Keratinocyte (primary cell): ENCODE measurements at regions not wholly inside any gene's neighbourhood (a gene's known extent, or its start where the extent isn't known, plus 50 kb on each side); places are given as distances from the start of the nearest gene placed in this dataset.

Experiments
- DNase-seq: peaks from one replicate; pipeline ENCODE4 v3.0.0-alpha.2; 2011; ENCODE audit warnings: low read depth, missing footprints, low spot score
- FAIRE-seq: peaks from 2 replicates; lab custom pipeline; 2011; peaks lifted over from hg19 to GRCh38; lab: Jason Lieb, UNC
- H2AFZ ChIP-seq: 2 replicates; pipeline ENCODE4 v1.6.0; 2012; ENCODE audit warnings: low read length, control low read depth, inconsistent platforms; ENCODE audit not compliant: control insufficient read depth
- H3K27ac ChIP-seq: 2 replicates; pipeline ENCODE4 v1.5.1; 2011; ENCODE audit warnings: low read length; ENCODE audit not compliant: control insufficient read depth, insufficient read depth
- H3K27me3 ChIP-seq: 3 replicates; pipeline ENCODE4 v1.6.0; 2011; ENCODE audit warnings: low read length; ENCODE audit not compliant: control insufficient read depth, insufficient read depth; ENCODE audit errors: extremely low read depth
- H3K36me3 ChIP-seq, 2 experiments: 2 replicates in 1 of 2; 3 replicates in 1 of 2; pipeline ENCODE4 v1.5.1; 2011; ENCODE audit warnings: low read length in 2 of 2, mild to moderate bottlenecking in 1 of 2; ENCODE audit not compliant: control insufficient read depth in 2 of 2, insufficient read depth in 2 of 2; ENCODE audit errors: extremely low read depth in 1 of 2
- H3K4me1 ChIP-seq: 3 replicates; pipeline ENCODE4 v1.5.1; 2011; ENCODE audit warnings: low read length; ENCODE audit not compliant: control insufficient read depth, insufficient read depth; ENCODE audit errors: extremely low read depth
- H3K4me2 ChIP-seq: 3 replicates; pipeline ENCODE4 v1.6.0; 2011; ENCODE audit warnings: low read depth, low read length; ENCODE audit not compliant: control insufficient read depth, insufficient read depth; ENCODE audit errors: extremely low read depth
- H3K4me3 ChIP-seq, 3 experiments: fragments of 200-600 bp in 1 of 3; sonication (generic) in 1 of 3; 2 replicates in 2 of 3; 3 replicates in 1 of 3; pipeline ENCODE4 v1.5.1; 2011 to 2016; ENCODE audit warnings: low read length in 3 of 3, mild to moderate bottlenecking in 3 of 3, control low read depth in 2 of 3, inconsistent platforms in 1 of 3, low read depth in 1 of 3, mixed read lengths in 1 of 3, mixed run types in 1 of 3, moderate library complexity in 1 of 3; ENCODE audit not compliant: control insufficient read depth in 2 of 3, insufficient read depth in 2 of 3; ENCODE audit errors: extremely low read depth in 1 of 3
- H3K79me2 ChIP-seq: 2 replicates; pipeline ENCODE4 v1.6.0; 2012; ENCODE audit warnings: low read length; ENCODE audit not compliant: control insufficient read depth, insufficient read depth
- H3K9ac ChIP-seq: 3 replicates; pipeline ENCODE4 v1.6.0; 2011; ENCODE audit warnings: low read length; ENCODE audit not compliant: control insufficient read depth, insufficient read depth; ENCODE audit errors: extremely low read depth
- H3K9me1 ChIP-seq: 3 replicates; pipeline ENCODE4 v1.6.0; 2011; ENCODE audit warnings: low read length; ENCODE audit not compliant: control insufficient read depth, insufficient read depth; ENCODE audit errors: extremely low read depth
- H3K9me3 ChIP-seq: 2 replicates; pipeline ENCODE4 v1.5.1; 2012; ENCODE audit warnings: low read depth, low read length; ENCODE audit not compliant: control insufficient read depth
- H4K20me1 ChIP-seq: 3 replicates; pipeline ENCODE4 v1.6.0; 2011; ENCODE audit warnings: low read length; ENCODE audit not compliant: control insufficient read depth, insufficient read depth; ENCODE audit errors: extremely low read depth
- EZH2 ChIP-seq: IDR thresholded peaks from one replicate; pipeline ENCODE4 v1.6.1; 2012; ENCODE audit warnings: inconsistent platforms, mild to moderate bottlenecking, low read length, moderate library complexity
- dilution Hi-C: fragments of 300-500 bp; cut with MboI; formaldehyde crosslinking; loops from one replicate; pipeline ENCODE4 v1.7.0; 2020; ENCODE audit warnings: low sequenced_read_pairs; ENCODE audit not compliant: extremely low pct_ligation_motif_present
- TF ChIP-seq, protein P1 (sequence below), 3 experiments: IDR thresholded peaks in 1 of 3; conservative IDR thresholded peaks in 1 of 3; optimal IDR thresholded peaks in 1 of 3; 2 replicates in 2 of 3; 3 replicates in 1 of 3; pipeline versions ENCODE3 to v1.5.1; 2011; ENCODE audit warnings: low read length in 3 of 3, mild to moderate bottlenecking in 3 of 3, moderate library complexity in 2 of 3, control low read depth in 1 of 3, inconsistent platforms in 1 of 3; ENCODE audit not compliant: insufficient read depth in 2 of 3; ENCODE audit errors: extremely low read depth in 1 of 3

DNA sequence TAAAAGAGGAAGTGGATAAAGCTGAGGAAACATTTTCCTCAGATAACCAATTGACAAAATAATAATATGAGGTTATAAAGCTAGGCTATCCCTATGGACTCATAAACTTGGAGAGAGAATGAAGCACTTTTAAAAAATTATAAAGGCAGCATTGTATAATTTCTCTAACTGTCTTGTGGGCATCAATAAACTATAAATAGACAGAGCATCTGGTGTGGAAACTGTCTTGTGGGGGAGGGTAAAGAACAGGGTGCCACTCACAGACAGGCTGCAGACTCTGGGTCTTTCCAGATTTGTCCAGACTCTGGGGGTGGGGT, 333.5 kb downstream of the BUD13 start:
- no peak for FAIRE-seq
- H3K9ac ChIP-seq = no peak overlapping the region
- no peak overlapping the region for H3K4me2 ChIP-seq
- H3K36me3 ChIP-seq = no peaks in the 10 kb centered on the region
- no peak for TF ChIP-seq EZH2
- TF ChIP-seq, protein P1, sequence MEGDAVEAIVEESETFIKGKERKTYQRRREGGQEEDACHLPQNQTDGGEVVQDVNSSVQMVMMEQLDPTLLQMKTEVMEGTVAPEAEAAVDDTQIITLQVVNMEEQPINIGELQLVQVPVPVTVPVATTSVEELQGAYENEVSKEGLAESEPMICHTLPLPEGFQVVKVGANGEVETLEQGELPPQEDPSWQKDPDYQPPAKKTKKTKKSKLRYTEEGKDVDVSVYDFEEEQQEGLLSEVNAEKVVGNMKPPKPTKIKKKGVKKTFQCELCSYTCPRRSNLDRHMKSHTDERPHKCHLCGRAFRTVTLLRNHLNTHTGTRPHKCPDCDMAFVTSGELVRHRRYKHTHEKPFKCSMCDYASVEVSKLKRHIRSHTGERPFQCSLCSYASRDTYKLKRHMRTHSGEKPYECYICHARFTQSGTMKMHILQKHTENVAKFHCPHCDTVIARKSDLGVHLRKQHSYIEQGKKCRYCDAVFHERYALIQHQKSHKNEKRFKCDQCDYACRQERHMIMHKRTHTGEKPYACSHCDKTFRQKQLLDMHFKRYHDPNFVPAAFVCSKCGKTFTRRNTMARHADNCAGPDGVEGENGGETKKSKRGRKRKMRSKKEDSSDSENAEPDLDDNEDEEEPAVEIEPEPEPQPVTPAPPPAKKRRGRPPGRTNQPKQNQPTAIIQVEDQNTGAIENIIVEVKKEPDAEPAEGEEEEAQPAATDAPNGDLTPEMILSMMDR (optimal IDR thresholded peaks at IDR 0.05 in 1 of 3, IDR thresholded peaks at IDR 0.05 in 1 of 3, conservative IDR thresholded peaks at IDR 0.05 in 1 of 3; ENCODE audit: extremely low read depth in 1 of 3, insufficient read depth in 2 of 3, low read length in 3 of 3) = no peak
- H3K9me1 ChIP-seq = no peaks in the 10 kb centered on the region
- no peak for DNase-seq
- peaks cover 9% of the 10 kb centered on the region for H3K27me3 ChIP-seq
- H3K4me1 ChIP-seq = no peaks in the 10 kb centered on the region
- H3K9me3 ChIP-seq = no peaks in the 10 kb centered on the region
- no peaks in the 10 kb centered on the region for H3K79me2 ChIP-seq
- H3K4me3 ChIP-seq = no peak overlapping the region
- H3K27ac ChIP-seq = no peak overlapping the region
- dilution Hi-C loops = no loop called here
- no peaks in the 10 kb centered on the region for H4K20me1 ChIP-seq
- no peak overlapping the region for H2AFZ ChIP-seq

DNA sequence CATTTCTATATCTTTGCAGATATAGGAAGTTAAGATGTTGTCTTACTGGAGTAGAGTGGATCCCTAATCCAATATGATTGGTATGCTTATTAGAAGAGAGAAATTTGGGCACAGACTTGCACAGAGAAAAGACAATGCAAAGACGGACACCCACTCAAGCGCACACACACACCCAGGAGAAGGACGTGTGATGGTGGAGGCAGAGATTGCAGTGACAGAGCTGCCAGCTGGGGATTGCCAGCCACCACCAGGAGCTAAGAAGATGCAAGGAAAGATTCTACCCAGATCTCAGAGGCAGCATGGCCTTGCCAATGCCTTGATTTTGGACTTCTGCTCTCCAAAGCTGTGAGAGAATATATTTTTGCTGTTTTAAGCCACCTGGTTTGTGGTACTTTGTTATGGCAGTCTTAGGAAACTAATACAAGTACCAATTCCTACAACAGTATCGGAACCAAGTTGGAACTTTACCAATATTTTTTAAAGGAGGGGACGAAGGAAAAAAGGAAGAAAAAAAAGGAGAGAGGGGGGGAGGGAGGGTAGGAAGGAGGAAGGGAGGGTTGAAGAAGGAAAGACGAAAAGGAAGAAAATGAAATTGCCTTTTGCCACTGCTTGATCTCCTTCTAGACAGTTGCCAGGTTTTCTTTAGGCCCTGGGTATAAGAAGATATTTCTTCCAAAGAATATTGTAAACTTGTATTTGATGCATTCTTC, 334.0 kb downstream of the BUD13 start:
- Histone ChIP-seq H3K4me2 (no peak overlapping the region), H3K9ac (no peak overlapping the region), H3K27ac (no peak overlapping the region), H2AFZ (no peak overlapping the region), H3K4me1 (no peaks in the 10 kb centered on the region), H3K9me1 (no peaks in the 10 kb centered on the region), H3K27me3 (peaks cover 9% of the 10 kb centered on the region), H3K79me2 (no peaks in the 10 kb centered on the region), H3K36me3 (no peaks in the 10 kb centered on the region), H3K9me3 (no peaks in the 10 kb centered on the region), H3K4me3 (no peak overlapping the region), H4K20me1 (no peaks in the 10 kb centered on the region)
- FAIRE-seq (no peak), DNase-seq (no peak)
- no peak for TF ChIP-seq EZH2
- TF ChIP-seq, protein P1 (optimal IDR thresholded peaks at IDR 0.05 in 1 of 3, IDR thresholded peaks at IDR 0.05 in 1 of 3, conservative IDR thresholded peaks at IDR 0.05 in 1 of 3; ENCODE audit: extremely low read depth in 1 of 3, insufficient read depth in 2 of 3, low read length in 3 of 3) = no peak
- dilution Hi-C loops = no loop called here
